ENCODE measurements at regions not wholly inside any gene's neighbourhood (a gene's known extent, or its start where the extent isn't known, plus 50 kb on each side); places are given as distances from the start of the nearest gene placed in this dataset.

- Mint-ChIP-seq H3K4me1 (ENCODE audit: low read depth) (no peaks in the 10 kb centered on the region), H3K9me3 (no peaks in the 10 kb centered on the region), H3K4me3 (no peak overlapping the region), H3K27ac (no peak overlapping the region), H3K27me3 (no peaks in the 10 kb centered on the region), H3K36me3 (no peaks in the 10 kb centered on the region)
- no peak for DNase-seq
- intact Hi-C loops (cut with micrococcal nuclease) = no loop called here
- ChIA-PET CTCF (no interaction called here), POLR2A (no interaction called here)
Measured at GRCh38 chr15:87805117-87805820, 451.3 kb downstream of the NTRK3 start.

GRCh38 chr15:87804451-87804850 is 452.1 kb downstream of the NTRK3 start:
- intact Hi-C loops (cut with micrococcal nuclease) = no loop called here
- H3K27me3 Mint-ChIP-seq = no peaks in the 10 kb centered on the region
- DNase-seq = no peak
- no peak overlapping the region for H3K4me3 Mint-ChIP-seq
- H3K27ac Mint-ChIP-seq = no peak overlapping the region
- no peaks in the 10 kb centered on the region for H3K4me1 Mint-ChIP-seq (ENCODE audit: low read depth)
- H3K9me3 Mint-ChIP-seq = no peaks in the 10 kb centered on the region
- ChIA-PET POLR2A (no interaction called here), CTCF (no interaction called here)
- H3K36me3 Mint-ChIP-seq = no peaks in the 10 kb centered on the region

DNA sequence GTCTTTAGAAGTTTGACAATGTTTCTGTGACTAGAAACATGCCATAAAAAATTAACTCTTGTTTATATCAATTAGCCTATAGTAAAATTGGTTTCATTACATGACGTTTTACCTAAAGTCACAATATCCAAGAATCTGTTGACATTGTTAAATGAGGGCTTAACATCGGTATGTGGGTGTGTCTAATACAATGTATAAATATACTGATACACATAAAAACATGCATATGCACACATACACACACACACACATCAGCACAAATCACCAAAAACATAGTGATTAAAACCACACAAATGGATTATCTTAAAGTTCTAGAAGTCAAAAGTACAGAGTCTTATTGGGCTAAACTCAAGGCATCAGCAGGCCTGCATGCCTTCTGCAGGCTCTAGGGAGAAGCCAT is 456.7 kb downstream of the NTRK3 start:
- H3K36me3 Mint-ChIP-seq = no peaks in the 10 kb centered on the region
- H3K4me1 Mint-ChIP-seq (ENCODE audit: low read depth) = no peaks in the 10 kb centered on the region
- H3K9me3 Mint-ChIP-seq = no peaks in the 10 kb centered on the region
- DNase-seq = no peak
- intact Hi-C loops (cut with micrococcal nuclease) = no loop called here
- no peaks in the 10 kb centered on the region for H3K27me3 Mint-ChIP-seq
- ChIA-PET POLR2A (no interaction called here), CTCF (no interaction called here)
- H3K4me3 Mint-ChIP-seq = no peak overlapping the region
- H3K27ac Mint-ChIP-seq = no peak overlapping the region

DNA sequence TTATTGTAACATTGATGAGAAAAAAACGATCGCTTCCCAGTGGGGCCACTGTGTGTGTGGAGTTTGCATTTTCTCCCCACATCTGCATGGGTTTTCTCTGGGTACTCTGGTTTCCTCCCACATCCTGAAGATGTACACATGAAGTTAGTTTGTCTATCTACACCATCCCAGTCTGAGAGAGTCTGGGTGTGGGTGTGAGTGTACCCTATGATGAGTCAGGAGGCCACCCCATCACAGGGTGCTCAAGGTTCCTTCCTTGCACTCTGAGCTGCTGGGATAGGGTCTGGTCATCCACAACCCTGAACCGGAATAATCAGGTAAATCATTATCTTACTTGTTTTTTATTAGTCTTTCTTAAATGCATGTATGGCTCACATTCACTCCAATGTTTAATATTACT is 457.1 kb downstream of the NTRK3 start:
- H3K9me3 Mint-ChIP-seq = no peaks in the 10 kb centered on the region
- ChIA-PET CTCF (no interaction called here), POLR2A (no interaction called here)
- H3K4me1 Mint-ChIP-seq (ENCODE audit: low read depth) = no peaks in the 10 kb centered on the region
- no peak overlapping the region for H3K27ac Mint-ChIP-seq
- H3K27me3 Mint-ChIP-seq = no peaks in the 10 kb centered on the region
- intact Hi-C loops (cut with micrococcal nuclease) = no loop called here
- H3K36me3 Mint-ChIP-seq = no peaks in the 10 kb centered on the region
- H3K4me3 Mint-ChIP-seq = no peak overlapping the region
- no peak for DNase-seq

DNA sequence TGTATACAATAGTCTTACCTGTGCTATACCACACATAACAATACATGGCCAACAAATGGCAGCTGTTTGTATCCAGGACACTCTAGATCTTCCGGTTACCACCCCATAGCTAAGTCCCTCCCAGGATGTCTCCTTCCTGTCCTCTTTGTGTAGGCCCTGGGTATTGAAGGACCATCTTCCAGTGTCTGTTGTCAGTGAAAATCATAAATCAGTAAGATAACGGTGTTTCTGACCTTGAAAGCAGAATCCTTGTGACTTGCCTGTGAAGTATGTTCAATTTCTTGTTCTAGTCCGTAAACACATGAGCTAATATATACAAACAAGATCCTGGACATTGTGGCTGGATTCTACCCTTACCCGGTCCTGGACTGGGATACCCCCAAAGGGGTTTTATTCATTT is 462.8 kb downstream of the NTRK3 start:
- Mint-ChIP-seq H3K4me1 (ENCODE audit: low read depth) (no peaks in the 10 kb centered on the region), H3K36me3 (no peaks in the 10 kb centered on the region), H3K27me3 (no peaks in the 10 kb centered on the region), H3K9me3 (no peaks in the 10 kb centered on the region), H3K4me3 (no peak overlapping the region), H3K27ac (no peak overlapping the region)
- DNase-seq = no peak
- ChIA-PET POLR2A (no interaction called here), CTCF (no interaction called here)
- intact Hi-C loops (cut with micrococcal nuclease) = no loop called here

GRCh38 chr15:87792250-87793040 is 464.1 kb downstream of the NTRK3 start:
- Mint-ChIP-seq H3K9me3 (no peaks in the 10 kb centered on the region), H3K27ac (no peak overlapping the region), H3K4me3 (no peak overlapping the region), H3K27me3 (no peaks in the 10 kb centered on the region), H3K36me3 (no peaks in the 10 kb centered on the region), H3K4me1 (ENCODE audit: low read depth) (no peaks in the 10 kb centered on the region)
- CTCF ChIA-PET = no interaction called here
- POLR2A ChIA-PET = no interaction called here
- no peak for DNase-seq
- intact Hi-C loops (cut with micrococcal nuclease) = no loop called here

DNA sequence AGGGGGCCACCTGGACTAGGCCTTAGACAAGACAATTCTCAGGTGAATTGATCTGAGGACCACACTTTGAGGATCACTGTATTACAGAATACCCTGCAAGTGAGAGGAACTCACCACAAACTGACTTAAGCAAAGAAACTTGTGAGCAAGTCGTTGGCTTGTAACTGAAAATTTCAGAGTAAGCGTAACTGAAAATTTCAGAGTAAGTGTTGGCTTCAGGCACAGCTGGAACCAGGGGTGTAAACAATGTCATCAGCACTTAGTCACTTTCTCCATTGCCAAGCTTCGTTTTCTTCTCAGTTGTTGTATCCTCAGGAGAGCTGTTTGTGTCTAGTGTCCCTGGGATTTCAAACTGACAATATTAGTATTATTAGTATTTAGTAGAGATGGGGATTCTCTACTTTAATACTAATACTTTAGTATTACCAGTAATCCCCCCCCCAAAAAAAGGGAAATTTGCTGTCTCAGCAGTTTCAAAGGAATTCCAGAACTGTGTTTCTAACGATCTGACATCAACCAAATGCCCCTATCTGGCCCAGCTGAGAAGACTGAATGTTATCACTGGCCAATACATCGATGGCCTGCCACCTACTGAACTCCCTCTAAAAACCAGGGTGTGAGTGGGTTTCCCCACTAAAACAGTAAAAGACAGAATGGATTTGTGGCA is 474.4 kb downstream of the NTRK3 start:
- no peaks in the 10 kb centered on the region for H3K27me3 Mint-ChIP-seq
- no peak overlapping the region for H3K4me3 Mint-ChIP-seq
- no peaks in the 10 kb centered on the region for H3K9me3 Mint-ChIP-seq
- H3K4me1 Mint-ChIP-seq (ENCODE audit: low read depth) = no peaks in the 10 kb centered on the region
- H3K36me3 Mint-ChIP-seq = no peaks in the 10 kb centered on the region
- CTCF ChIA-PET = no interaction called here
- POLR2A ChIA-PET = no interaction called here
- no peak overlapping the region for H3K27ac Mint-ChIP-seq
- intact Hi-C loops (cut with micrococcal nuclease) = no loop called here
- DNase-seq = no peak

DNA sequence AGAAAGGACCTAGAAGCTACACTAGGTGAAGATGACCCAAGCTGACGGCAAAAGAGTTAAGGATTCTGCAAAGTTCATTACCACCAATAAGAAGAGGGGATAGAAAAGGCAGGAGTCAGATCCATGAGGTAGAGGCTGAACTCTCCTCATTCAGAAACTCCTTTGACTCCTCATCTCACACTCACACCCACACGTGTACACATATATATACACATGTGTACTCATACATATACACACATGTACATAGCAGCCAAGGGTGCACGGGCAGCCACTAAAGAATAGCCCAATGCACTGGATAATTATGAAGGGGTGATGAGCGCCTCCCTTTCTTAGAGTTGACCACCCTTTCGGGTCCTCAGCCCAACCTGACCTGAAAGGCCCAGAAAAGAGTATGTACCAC is 476.8 kb downstream of the NTRK3 start:
- ChIA-PET POLR2A (no interaction called here), CTCF (no interaction called here)
- intact Hi-C loops (cut with micrococcal nuclease) = no loop called here
- H3K27me3 Mint-ChIP-seq = no peaks in the 10 kb centered on the region
- H3K9me3 Mint-ChIP-seq = no peaks in the 10 kb centered on the region
- DNase-seq = no peak
- H3K4me3 Mint-ChIP-seq = no peak overlapping the region
- no peak overlapping the region for H3K27ac Mint-ChIP-seq
- H3K36me3 Mint-ChIP-seq = no peaks in the 10 kb centered on the region
- no peaks in the 10 kb centered on the region for H3K4me1 Mint-ChIP-seq (ENCODE audit: low read depth)

DNA sequence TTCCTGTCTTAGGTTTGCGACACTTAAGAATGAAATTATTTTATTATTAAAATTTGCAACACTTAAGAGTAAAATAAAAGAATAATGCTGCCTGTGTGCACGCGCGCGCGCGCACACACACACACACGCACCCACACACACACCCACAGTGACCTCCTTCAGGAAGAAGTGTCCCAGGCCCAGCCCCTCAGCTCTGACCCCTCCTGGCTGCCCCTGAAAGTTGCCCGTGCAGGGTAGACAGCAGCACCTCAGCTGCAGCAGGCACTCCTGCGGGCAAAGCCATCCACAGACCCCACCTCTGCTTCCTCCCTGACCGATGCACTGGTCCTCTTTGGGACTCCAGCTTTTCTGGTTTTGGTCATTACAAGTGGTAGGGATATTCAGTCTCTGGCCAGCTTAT is 478.2 kb downstream of the NTRK3 start:
- ChIA-PET POLR2A (no interaction called here), CTCF (interaction anchor here (0.5 kb wide), 1 partner anchor 24 kb away, joined by 3 read pairs; no protein-coding TSS in a partner anchor)
- DNase-seq = no peak
- H3K9me3 Mint-ChIP-seq = no peaks in the 10 kb centered on the region
- intact Hi-C loops (cut with micrococcal nuclease) = no loop called here
- H3K4me1 Mint-ChIP-seq (ENCODE audit: low read depth) = no peaks in the 10 kb centered on the region
- H3K27me3 Mint-ChIP-seq = no peaks in the 10 kb centered on the region
- H3K36me3 Mint-ChIP-seq = no peaks in the 10 kb centered on the region
- H3K27ac Mint-ChIP-seq = no peak overlapping the region
- H3K4me3 Mint-ChIP-seq = no peak overlapping the region

DNA sequence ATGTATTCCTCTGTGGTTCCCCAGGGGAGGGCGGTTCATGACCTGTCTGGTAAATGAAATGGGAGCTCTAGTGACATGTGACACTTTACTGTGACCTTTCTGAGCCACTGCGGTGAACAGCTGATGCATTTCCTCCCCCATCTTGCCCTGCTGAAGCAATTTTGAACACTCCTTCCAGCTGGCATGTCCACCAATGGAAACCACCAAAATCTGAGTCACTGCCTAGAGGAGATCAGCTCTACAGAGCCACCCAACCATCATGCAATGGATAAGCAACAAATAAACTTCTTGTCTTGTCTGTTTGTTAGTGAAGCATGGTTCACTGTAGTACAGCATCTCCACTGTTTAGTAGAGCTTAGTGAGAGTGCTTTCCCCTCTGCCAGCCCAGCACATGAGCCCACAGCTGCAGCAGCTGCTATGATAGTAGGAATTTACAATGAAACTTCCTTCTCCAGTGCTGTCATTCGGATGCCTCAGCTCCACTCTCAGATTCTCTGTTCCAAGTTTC is 479.4 kb downstream of the NTRK3 start:
- no peak overlapping the region for H3K4me3 Mint-ChIP-seq
- POLR2A ChIA-PET = no interaction called here
- DNase-seq = no peak
- H3K36me3 Mint-ChIP-seq = no peaks in the 10 kb centered on the region
- no peaks in the 10 kb centered on the region for H3K27me3 Mint-ChIP-seq
- no peaks in the 10 kb centered on the region for H3K4me1 Mint-ChIP-seq (ENCODE audit: low read depth)
- H3K27ac Mint-ChIP-seq = no peak overlapping the region
- CTCF ChIA-PET = no interaction called here
- intact Hi-C loops (cut with micrococcal nuclease) = no loop called here
- no peaks in the 10 kb centered on the region for H3K9me3 Mint-ChIP-seq

DNA sequence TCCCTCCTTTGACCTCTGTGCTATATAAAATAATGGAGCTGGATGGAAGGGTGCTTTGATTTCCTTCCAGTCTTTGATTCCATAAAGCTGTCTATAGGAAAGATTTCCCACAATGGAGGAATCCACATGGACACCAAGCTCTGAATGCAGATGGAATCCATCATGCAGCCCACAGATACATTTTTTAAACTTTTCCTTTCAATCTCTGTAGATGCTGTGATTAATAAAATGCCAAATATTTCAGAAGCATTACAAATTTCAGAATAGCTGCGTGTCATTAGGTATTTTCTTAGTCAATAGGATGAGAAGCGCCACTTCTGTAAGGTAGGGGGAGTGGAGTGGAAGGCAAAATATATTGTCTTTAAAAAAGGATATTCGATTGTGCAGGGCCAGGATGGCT is 489.0 kb downstream of the NTRK3 start:
- DNase-seq = no peak
- Mint-ChIP-seq H3K4me1 (ENCODE audit: low read depth) (no peaks in the 10 kb centered on the region), H3K27ac (no peak overlapping the region), H3K27me3 (peaks cover 3% of the 10 kb centered on the region), H3K9me3 (peaks cover 6% of the 10 kb centered on the region), H3K4me3 (no peak overlapping the region), H3K36me3 (peaks cover 2% of the 10 kb centered on the region)
- ChIA-PET CTCF (no interaction called here), POLR2A (no interaction called here)
- intact Hi-C loops (cut with micrococcal nuclease) = no loop called here

- Mint-ChIP-seq H3K27me3 (peaks cover 3% of the 10 kb centered on the region), H3K4me3 (no peak overlapping the region), H3K36me3 (no peaks in the 10 kb centered on the region), H3K27ac (no peak overlapping the region), H3K9me3 (no peaks in the 10 kb centered on the region), H3K4me1 (ENCODE audit: low read depth) (peaks cover 13% of the 10 kb centered on the region)
- ChIA-PET POLR2A (no interaction called here), CTCF (no interaction called here)
- intact Hi-C loops (cut with micrococcal nuclease) = no loop called here
- DNase-seq = no peak
Measured at GRCh38 chr15:87764461-87765240, 491.9 kb downstream of the NTRK3 start.

Data from activated CD4-positive, alpha-beta memory T cell treated with anti-CD3 and anti-CD28 coated beads for 36 hours (primary cell).